GM12864 (cell line): ENCODE measurements at regions not wholly inside any gene's neighbourhood (a gene's known extent, or its start where the extent isn't known, plus 50 kb on each side); places are given as distances from the start of the nearest gene placed in this dataset.

Source experiments
- DNase-seq: peaks from one replicate; pipeline ENCODE4 v3.0.0-alpha.2; 2011; ENCODE audit warnings: low read depth
- H3K4me3 ChIP-seq: 2 replicates; pipeline ENCODE4 v1.5.1; 2011; ENCODE audit warnings: mild to moderate bottlenecking, low read depth, low read length, control low read depth
- TF ChIP-seq, protein P1 (sequence below): IDR thresholded peaks from 2 replicates; pipeline ENCODE4 v1.5.1; 2011; ENCODE audit warnings: low read depth, mild to moderate bottlenecking, moderate library complexity, low read length, control low read depth, inconsistent platforms; ENCODE audit errors: missing control alignments

DNA sequence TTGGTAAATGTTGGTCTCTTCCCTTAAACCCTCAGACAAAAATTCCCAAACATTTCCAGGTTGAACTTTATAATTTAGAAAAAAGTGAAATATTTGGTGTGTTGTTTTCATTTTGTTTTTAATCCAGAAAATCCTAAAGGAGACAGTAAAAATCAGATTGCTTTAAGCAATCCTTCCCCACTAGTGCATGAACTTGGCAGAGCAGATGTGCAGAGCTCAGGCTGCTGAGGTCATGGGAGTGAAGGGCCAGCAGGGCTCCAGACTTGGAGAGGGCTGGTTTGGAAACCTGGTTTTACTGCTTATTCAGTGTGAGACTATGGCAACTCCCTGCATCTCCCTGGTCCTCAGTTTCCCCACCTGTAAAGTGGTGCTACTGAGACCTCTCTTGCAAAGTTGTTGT is 66.7 kb upstream of the TEX51 start:
- no peak overlapping the region for H3K4me3 ChIP-seq
- no peak for DNase-seq
- TF ChIP-seq, protein P1, sequence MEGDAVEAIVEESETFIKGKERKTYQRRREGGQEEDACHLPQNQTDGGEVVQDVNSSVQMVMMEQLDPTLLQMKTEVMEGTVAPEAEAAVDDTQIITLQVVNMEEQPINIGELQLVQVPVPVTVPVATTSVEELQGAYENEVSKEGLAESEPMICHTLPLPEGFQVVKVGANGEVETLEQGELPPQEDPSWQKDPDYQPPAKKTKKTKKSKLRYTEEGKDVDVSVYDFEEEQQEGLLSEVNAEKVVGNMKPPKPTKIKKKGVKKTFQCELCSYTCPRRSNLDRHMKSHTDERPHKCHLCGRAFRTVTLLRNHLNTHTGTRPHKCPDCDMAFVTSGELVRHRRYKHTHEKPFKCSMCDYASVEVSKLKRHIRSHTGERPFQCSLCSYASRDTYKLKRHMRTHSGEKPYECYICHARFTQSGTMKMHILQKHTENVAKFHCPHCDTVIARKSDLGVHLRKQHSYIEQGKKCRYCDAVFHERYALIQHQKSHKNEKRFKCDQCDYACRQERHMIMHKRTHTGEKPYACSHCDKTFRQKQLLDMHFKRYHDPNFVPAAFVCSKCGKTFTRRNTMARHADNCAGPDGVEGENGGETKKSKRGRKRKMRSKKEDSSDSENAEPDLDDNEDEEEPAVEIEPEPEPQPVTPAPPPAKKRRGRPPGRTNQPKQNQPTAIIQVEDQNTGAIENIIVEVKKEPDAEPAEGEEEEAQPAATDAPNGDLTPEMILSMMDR: no peak

DNA sequence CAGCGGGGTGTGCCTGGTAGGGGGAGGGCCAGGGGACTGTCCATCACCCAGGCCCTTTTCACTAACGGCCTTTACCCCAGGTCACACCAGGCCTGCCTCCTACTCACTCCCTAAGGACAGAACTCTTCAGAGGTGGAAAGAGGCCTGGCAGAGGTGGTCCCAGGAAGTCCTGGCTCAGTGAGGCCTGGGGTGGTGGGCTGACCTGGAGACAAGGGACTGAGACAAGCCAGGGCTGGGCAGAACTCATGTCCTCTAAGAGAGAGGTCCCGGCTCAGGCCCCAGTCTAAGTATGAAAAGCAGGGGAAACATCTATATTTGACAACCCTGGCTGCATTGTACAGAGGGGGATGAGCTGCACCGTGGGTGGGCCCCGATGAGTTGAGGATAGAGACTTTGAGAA is 65.9 kb upstream of the TEX51 start:
- DNase-seq: no peak
- H3K4me3 ChIP-seq: no peak overlapping the region
- TF ChIP-seq, protein P1: no peak

- no peak overlapping the region for H3K4me3 ChIP-seq
- DNase-seq: no peak
- TF ChIP-seq, protein P1: no peak
Observed at GRCh38 chr2:126834006-126834659, 64.6 kb upstream of the TEX51 start.

DNA sequence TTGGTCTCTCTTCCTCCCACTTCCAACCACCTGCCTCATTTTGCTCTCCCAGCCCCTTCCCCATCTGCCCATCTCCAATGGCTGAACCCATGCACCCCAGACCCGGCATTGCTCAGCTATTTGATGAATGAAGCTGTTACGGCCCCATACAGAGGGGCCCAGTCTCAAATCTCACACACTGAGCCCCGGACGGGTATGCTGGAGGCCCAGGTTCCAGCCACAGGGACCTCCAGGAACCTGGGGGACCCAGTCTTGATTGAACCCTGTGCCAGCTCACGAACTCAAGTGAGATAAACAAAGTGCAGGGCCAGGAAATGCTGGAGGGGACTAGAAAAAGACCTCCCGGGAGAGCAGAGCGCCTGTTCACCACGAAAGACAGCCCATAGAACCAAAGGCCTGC is 63.4 kb upstream of the TEX51 start:
- DNase-seq: no peak
- H3K4me3 ChIP-seq: no peak overlapping the region
- TF ChIP-seq, protein P1: no peak

DNA sequence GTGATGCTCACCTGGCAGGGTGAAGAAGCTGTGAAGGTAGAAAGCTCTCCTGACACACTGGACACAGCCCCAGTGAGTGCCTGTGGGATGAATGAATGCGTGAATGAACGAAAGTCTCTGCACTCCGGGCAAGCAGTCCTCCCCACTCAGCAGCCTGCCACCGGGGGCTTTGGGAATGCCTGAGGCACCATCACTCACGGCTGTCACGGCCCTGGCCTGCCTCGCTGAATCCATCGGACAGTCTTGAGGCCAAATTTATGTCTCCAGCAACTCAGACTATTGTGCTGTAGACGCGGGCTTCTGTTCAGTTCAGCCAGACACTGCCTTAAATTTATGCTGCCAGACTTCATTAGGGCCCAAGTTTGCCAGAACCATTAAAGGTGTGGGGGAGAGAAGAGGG is 62.9 kb upstream of the TEX51 start:
- DNase-seq: no peak
- TF ChIP-seq, protein P1: no peak
- no peak overlapping the region for H3K4me3 ChIP-seq

DNA sequence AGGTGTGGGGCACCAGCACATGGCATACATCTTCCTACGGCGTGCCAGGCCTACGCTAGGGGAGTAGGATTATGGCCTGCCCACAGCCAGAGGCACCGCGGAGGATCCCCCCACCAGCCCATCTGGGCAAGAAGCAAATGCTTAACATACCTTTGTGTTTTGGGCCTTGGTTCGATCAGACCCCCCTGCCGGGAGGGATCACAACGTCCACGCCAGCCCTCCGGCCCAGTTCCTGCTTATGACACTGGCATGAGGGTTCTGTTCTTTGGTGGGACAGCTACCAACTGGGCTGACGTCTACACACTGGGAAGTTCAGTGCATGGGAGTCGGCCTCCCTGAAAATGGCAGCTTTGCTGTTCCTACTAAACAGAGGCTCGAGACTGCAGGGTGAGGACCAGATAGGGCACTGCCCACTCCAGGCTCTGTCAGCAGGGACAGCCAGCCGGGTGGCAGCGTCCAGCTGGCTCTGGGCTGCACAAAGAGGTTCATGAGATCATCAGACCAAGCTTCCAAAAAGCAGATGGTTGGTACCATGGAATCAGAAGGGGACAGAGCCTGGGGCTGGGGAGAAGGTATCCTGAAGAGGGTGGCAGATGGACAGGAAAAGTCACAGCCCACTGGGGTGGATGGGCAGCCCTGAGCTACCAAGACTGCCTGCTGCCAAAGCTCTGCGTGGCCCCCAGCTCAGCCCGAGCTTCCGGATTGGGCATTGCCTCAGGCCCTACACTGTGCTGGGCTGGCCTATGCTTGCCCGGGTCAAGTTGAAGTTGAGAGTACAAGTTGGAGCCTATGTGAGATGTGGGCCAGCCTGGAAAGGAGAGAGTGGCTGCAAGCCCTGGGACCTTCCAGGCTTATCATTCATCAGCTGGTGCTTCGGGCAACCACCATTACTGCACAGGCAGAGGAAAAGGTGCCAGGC is 61.7 kb upstream of the TEX51 start:
- no peak for DNase-seq
- TF ChIP-seq, protein P1: no peak
- H3K4me3 ChIP-seq: no peak overlapping the region
